Gastroesophageal sphincter (tissue), 3 donors: ENCODE measurements at regions not wholly inside any gene's neighbourhood (a gene's known extent, or its start where the extent isn't known, plus 50 kb on each side); places are given as distances from the start of the nearest gene placed in this dataset.
"Not testable (repeated sequence)": the region's sequence is repeated elsewhere in the genome, so short reads cannot be mapped to it uniquely, and the experiment has no call there.

ENCODE experiments used
- CTCF ChIP-seq, 4 experiments: fragments of 200-600 bp in 2 of 4; fragments of 450-650 bp in 2 of 4; sonication (generic) in 1 of 4; IDR thresholded peaks; one replicate each; pipeline ENCODE4 v1.5.1; 2017 to 2019; ENCODE audit warnings: antibody characterized with exemption in 4 of 4, mild to moderate bottlenecking in 2 of 4, moderate library complexity in 2 of 4
- EP300 ChIP-seq: sonication (generic); formaldehyde crosslinking; IDR thresholded peaks from one replicate; pipeline ENCODE4 v1.6.1; 2017; ENCODE audit warnings: antibody characterized with exemption, mild to moderate bottlenecking
- POLR2A ChIP-seq, 2 donors: fragments of 450-650 bp; IDR thresholded peaks; one replicate each; pipeline ENCODE4 v1.6.1; 2017; ENCODE audit warnings: antibody characterized with exemption in 2 of 2, mild to moderate bottlenecking in 2 of 2, moderate library complexity in 1 of 2
- POLR2AphosphoS5 ChIP-seq: sonication (generic); formaldehyde crosslinking; IDR thresholded peaks from one replicate; pipeline ENCODE4 v1.6.1; 2017; ENCODE audit warnings: antibody characterized with exemption

GRCh38 chr20:59488459-59488858, 115.9 kb upstream of the PHACTR3 start:
- TF ChIP-seq POLR2AphosphoS5; CTCF (IDR thresholded peaks at IDR 0.05); POLR2A (IDR thresholded peaks at IDR 0.05); EP300: not testable (repeated sequence)
